ENCODE measurements at regions not wholly inside any gene's neighbourhood (a gene's known extent, or its start where the extent isn't known, plus 50 kb on each side); places are given as distances from the start of the nearest gene placed in this dataset.
A peak's percentile ranks its signal among the peaks of the same experiment; 100 is the strongest.

- Histone ChIP-seq H4K91ac (ENCODE audit: insufficient read depth, low read depth, low read length) (0 out of 2 replicates have a peak overlapping the region, but pooled peaks have one; percentile 26), H4K8ac (ENCODE audit: low read depth in 2 of 2, low read length in 2 of 2) (no peak overlapping the region), H2AK5ac (ENCODE audit: low read depth, low read length) (no peak overlapping the region), H2BK120ac (ENCODE audit: low read depth, low read length) (no peak overlapping the region), H3K36me3 (ENCODE audit: control insufficient read depth, insufficient read depth, low read length) (peaks cover 34% of the 10 kb centered on the region), H3K27ac (ENCODE audit: insufficient read depth, low read length) (no peak overlapping the region), H3K56ac (ENCODE audit: extremely low read depth, insufficient read depth, low read length) (no peak overlapping the region), H3K79me1 (ENCODE audit: low read depth in 1 of 2, low read length in 2 of 2) (peaks cover 14 to 44% of the 10 kb centered on the region in 2 experiments; a peak in 3 of 4 replicates), H4K20me1 (ENCODE audit: insufficient read depth, low read length) (peaks cover 11% of the 10 kb centered on the region), H4K5ac (ENCODE audit: low read depth, low read length) (no peak overlapping the region), H3K4me1 (ENCODE audit: control insufficient read depth, insufficient read depth, low read length) (peaks cover 33% of the 10 kb centered on the region), H2BK20ac (ENCODE audit: low read depth, low read length) (no peak overlapping the region), H3K27me3 (ENCODE audit: control insufficient read depth, insufficient read depth, low read length) (no peaks in the 10 kb centered on the region), H3K18ac (ENCODE audit: low read depth, low read length) (no peak overlapping the region), H3K4me2 (ENCODE audit: low read depth, low read length) (no peak overlapping the region), H3K4me3 (ENCODE audit: insufficient read depth, low read depth, low read length) (no peak overlapping the region), H2AFZ (replicated peaks; ENCODE audit: low read length, poor library complexity) (no peak overlapping the region), H3K9ac (ENCODE audit: low read depth, low read length) (no peak overlapping the region), H3K9me3 (ENCODE audit: control insufficient read depth, insufficient read depth, low read length) (no peaks in the 10 kb centered on the region), H2AK9ac (replicated peaks; ENCODE audit: low read depth, low read length, poor library complexity) (peak overlapping the region; percentile 48), H2BK5ac (ENCODE audit: low read depth, low read length, poor library complexity, severe bottlenecking) (no peak overlapping the region), H2BK15ac (ENCODE audit: low read depth, low read length) (no peak overlapping the region), H3K14ac (replicated peaks; ENCODE audit: low read depth, low read length) (no peak overlapping the region), H3K9me1 (ENCODE audit: insufficient read depth, low read length) (peaks cover 11% of the 10 kb centered on the region; the same call in 1 of the 2 replicates), H3K23ac (ENCODE audit: low read depth, low read length) (no peak overlapping the region), H3K4ac (ENCODE audit: low read depth, low read length) (no peak overlapping the region)
- intact Hi-C loops (cut with micrococcal nuclease), result no loop called here
- BruUV-seq (replicated peaks), result no TSS peak
- no peak for TF ChIP-seq USF2 (IDR thresholded peaks at IDR 0.05; ENCODE audit: low read depth, low read length)
- TF ChIP-seq POLR2A (IDR thresholded peaks at IDR 0.05; ENCODE audit: low read depth, low read length), result no peak
- no peak for TF ChIP-seq BHLHE40 (IDR thresholded peaks at IDR 0.05; ENCODE audit: low read depth, low read length)
- TF ChIP-seq NFE2L2 (IDR thresholded peaks at IDR 0.05; ENCODE audit: low read depth, low read length), result no peak
- no peak for TF ChIP-seq RCOR1 (IDR thresholded peaks at IDR 0.05; ENCODE audit: insufficient replicate concordance, low read length)
- no peak for DNase-seq
- dilution Hi-C loops (cut with HindIII; ENCODE audit: low sequenced_read_pairs, unreplicated experiment), result no loop called here
- CTCF ChIA-PET, result interaction anchor here (0.6 kb wide), 1 partner anchor 340 kb away, joined by 3 read pairs; no protein-coding TSS in a partner anchor
- in situ Hi-C loops (cut with MboI; ENCODE audit: low sequenced_read_pairs), result no loop called here
- POLR2A ChIA-PET (ENCODE audit: unreplicated experiment), result no interaction called here
- ATAC-seq (ENCODE audit: low read depth), result no peak
- 95% methylated on average over 20 of the region's 42 CpGs; no CpG with 5 or more reads in 1 of the 2 experiments for WGBS, 2 experiments (ENCODE audit: extremely low coverage in 2 of 2, insufficient read length in 1 of 2)
Observed at GRCh38 chr12:124426594-124427555, 132.0 kb downstream of the RFLNA start.

All from IMR-90 (cell line).